Testis (tissue), 2 donors: ENCODE measurements at regions not wholly inside any gene's neighbourhood (a gene's known extent, or its start where the extent isn't known, plus 50 kb on each side); places are given as distances from the start of the nearest gene placed in this dataset.
"Not testable (repeated sequence)": the region's sequence is repeated elsewhere in the genome, so short reads cannot be mapped to it uniquely, and the experiment has no call there.

Source experiments
- POLR2A ChIP-seq: fragments of 450-650 bp; IDR thresholded peaks from one replicate; pipeline ENCODE4 v1.6.1; 2017; ENCODE audit warnings: antibody characterized with exemption, mild to moderate bottlenecking, moderate library complexity
- TF ChIP-seq, protein P1 (sequence below), 3 experiments: fragments of 450-650 bp in 2 of 3; fragments of 200-600 bp in 1 of 3; sonication (generic) in 1 of 3; IDR thresholded peaks; one replicate each; pipeline ENCODE4 v1.5.1; 2016 to 2019; ENCODE audit warnings: antibody characterized with exemption in 3 of 3, mild to moderate bottlenecking in 2 of 3, moderate library complexity in 1 of 3

DNA sequence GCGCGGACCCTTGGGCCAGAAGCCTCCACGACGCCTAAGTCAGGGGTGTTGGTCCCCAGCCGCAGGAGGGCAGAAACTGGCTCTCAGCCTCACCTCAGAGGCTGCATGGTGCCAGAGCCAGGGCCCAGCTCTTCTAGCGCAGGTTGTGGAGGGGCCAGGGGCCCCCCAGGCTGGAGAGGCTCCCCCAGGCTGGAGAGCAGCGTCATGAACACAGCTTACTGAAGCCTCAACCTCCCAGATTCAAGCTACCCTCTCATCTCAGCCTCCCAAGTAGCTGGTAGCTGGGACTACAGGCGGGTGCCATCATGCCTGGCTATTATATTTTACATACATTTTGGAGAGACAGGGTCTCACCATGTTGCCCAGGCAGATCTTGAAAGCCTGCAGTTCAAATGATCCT is 87.0 kb downstream of the POTEG start:
- TF ChIP-seq, protein P1, sequence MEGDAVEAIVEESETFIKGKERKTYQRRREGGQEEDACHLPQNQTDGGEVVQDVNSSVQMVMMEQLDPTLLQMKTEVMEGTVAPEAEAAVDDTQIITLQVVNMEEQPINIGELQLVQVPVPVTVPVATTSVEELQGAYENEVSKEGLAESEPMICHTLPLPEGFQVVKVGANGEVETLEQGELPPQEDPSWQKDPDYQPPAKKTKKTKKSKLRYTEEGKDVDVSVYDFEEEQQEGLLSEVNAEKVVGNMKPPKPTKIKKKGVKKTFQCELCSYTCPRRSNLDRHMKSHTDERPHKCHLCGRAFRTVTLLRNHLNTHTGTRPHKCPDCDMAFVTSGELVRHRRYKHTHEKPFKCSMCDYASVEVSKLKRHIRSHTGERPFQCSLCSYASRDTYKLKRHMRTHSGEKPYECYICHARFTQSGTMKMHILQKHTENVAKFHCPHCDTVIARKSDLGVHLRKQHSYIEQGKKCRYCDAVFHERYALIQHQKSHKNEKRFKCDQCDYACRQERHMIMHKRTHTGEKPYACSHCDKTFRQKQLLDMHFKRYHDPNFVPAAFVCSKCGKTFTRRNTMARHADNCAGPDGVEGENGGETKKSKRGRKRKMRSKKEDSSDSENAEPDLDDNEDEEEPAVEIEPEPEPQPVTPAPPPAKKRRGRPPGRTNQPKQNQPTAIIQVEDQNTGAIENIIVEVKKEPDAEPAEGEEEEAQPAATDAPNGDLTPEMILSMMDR (IDR thresholded peaks at IDR 0.05): not testable (repeated sequence)
- not testable (repeated sequence) for TF ChIP-seq POLR2A
